ENCODE measurements at regions not wholly inside any gene's neighbourhood (a gene's known extent, or its start where the extent isn't known, plus 50 kb on each side); places are given as distances from the start of the nearest gene placed in this dataset.

- DNase-seq = no peak
These were observed 648.0 kb downstream of the IRX1 start for GRCh38 chr5:4243479-4244264.

- no peak for DNase-seq
These were observed 648.7 kb downstream of the IRX1 start for GRCh38 chr5:4244306-4244705.

- DNase-seq = no peak
These were observed 649.4 kb downstream of the IRX1 start for GRCh38 chr5:4245076-4245475.

- no peak for DNase-seq
These were observed 649.9 kb downstream of the IRX1 start for GRCh38 chr5:4245511-4245910.

GRCh38 chr5:4246447-4246846, 650.8 kb downstream of the IRX1 start:
- DNase-seq = no peak

- DNase-seq = no peak
These were observed 654.6 kb downstream of the IRX1 start for GRCh38 chr5:4250254-4250653.

- no peak for DNase-seq
These were observed 656.8 kb downstream of the IRX1 start for GRCh38 chr5:4252385-4252784.

GRCh38 chr5:4254736-4255135, 659.1 kb downstream of the IRX1 start:
- no peak for DNase-seq

- no peak for DNase-seq
These were observed 659.8 kb downstream of the IRX1 start for GRCh38 chr5:4255441-4255840.

- no peak for DNase-seq
These were observed 662.5 kb downstream of the IRX1 start for GRCh38 chr5:4258170-4258569.

GRCh38 chr5:4271193-4271592, 675.6 kb downstream of the IRX1 start:
- DNase-seq = no peak

GRCh38 chr5:4275232-4275631, 679.6 kb downstream of the IRX1 start:
- DNase-seq = no peak

GRCh38 chr5:4294878-4295277, 699.2 kb downstream of the IRX1 start:
- DNase-seq = no peak

- no peak for DNase-seq
These were observed 700.2 kb downstream of the IRX1 start for GRCh38 chr5:4295663-4296339.

GRCh38 chr5:4306057-4306456, 710.4 kb downstream of the IRX1 start:
- DNase-seq = no peak

GRCh38 chr5:4309026-4309425, 713.4 kb downstream of the IRX1 start:
- no peak for DNase-seq

- no peak for DNase-seq
These were observed 717.5 kb downstream of the IRX1 start for GRCh38 chr5:4313138-4313537.

- DNase-seq = no peak
These were observed 724.0 kb downstream of the IRX1 start for GRCh38 chr5:4319478-4320128.

- no peak for DNase-seq
These were observed 734.7 kb downstream of the IRX1 start for GRCh38 chr5:4330327-4330726.

GRCh38 chr5:4335078-4335477, 739.4 kb downstream of the IRX1 start:
- DNase-seq = no peak

GRCh38 chr5:4337519-4337918, 741.9 kb downstream of the IRX1 start:
- no peak for DNase-seq

- no peak for DNase-seq
These were observed 744.3 kb downstream of the IRX1 start for GRCh38 chr5:4339949-4340348.

GRCh38 chr5:4345850-4346249, 750.2 kb downstream of the IRX1 start:
- no peak for DNase-seq

- DNase-seq = no peak
These were observed 752.8 kb downstream of the IRX1 start for GRCh38 chr5:4348423-4348822.

Measured in NCI-H226 (cell line).